ENCODE measurements at regions not wholly inside any gene's neighbourhood (a gene's known extent, or its start where the extent isn't known, plus 50 kb on each side); places are given as distances from the start of the nearest gene placed in this dataset.

DNA sequence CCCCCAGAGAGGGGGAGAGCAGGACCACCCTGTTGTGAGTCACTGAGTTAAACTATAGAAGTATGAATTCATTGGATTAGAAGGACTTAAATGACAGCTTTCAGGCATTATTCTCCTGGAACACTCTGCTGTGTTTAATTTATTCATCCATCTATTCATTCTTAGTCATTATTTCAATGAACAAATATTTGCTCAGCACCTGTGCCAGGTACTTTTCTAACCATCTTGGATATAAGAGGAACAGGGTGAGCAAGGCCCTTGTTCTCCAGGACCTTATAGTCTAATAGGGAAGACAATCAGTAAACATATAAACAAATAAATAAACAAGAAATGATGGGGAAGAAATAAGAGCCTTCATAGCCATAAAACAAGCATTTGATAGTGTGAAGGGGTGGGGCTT, 483.9 kb upstream of the BRINP1 start:
- no peak overlapping the region for H3K4me3 ChIP-seq (ENCODE audit: low read depth, low read length)
- DNase-seq (ENCODE audit: low read depth): no peak
- TF ChIP-seq, protein P1, sequence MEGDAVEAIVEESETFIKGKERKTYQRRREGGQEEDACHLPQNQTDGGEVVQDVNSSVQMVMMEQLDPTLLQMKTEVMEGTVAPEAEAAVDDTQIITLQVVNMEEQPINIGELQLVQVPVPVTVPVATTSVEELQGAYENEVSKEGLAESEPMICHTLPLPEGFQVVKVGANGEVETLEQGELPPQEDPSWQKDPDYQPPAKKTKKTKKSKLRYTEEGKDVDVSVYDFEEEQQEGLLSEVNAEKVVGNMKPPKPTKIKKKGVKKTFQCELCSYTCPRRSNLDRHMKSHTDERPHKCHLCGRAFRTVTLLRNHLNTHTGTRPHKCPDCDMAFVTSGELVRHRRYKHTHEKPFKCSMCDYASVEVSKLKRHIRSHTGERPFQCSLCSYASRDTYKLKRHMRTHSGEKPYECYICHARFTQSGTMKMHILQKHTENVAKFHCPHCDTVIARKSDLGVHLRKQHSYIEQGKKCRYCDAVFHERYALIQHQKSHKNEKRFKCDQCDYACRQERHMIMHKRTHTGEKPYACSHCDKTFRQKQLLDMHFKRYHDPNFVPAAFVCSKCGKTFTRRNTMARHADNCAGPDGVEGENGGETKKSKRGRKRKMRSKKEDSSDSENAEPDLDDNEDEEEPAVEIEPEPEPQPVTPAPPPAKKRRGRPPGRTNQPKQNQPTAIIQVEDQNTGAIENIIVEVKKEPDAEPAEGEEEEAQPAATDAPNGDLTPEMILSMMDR (IDR thresholded peaks at IDR 0.05; ENCODE audit: low read depth, low read length, missing control alignments): no peak

- H3K4me3 ChIP-seq (ENCODE audit: low read depth, low read length): no peak overlapping the region
- TF ChIP-seq, protein P1 (IDR thresholded peaks at IDR 0.05; ENCODE audit: low read depth, low read length, missing control alignments): no peak
- no peak for DNase-seq (ENCODE audit: low read depth)
These were observed 483.2 kb upstream of the BRINP1 start for GRCh38 chr9:119852390-119852789.

DNA sequence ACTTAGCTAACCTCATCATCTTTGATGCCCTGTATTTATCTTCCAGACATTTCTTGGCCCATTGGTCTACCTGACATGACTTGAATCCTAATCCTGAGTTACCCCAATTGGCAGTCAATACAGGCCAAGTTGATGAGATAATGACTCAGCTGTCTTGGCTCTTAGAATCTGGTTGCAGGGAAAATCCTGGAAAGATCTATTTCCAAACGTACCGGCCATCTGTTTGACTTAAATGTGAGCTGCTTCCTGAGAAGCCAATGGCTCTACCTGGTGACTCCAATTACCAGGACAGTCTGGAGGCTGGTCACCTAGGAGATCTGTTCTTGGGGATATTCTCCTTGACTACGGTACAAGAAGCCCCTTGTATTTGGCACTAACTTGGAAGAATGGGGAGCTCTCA, 475.2 kb upstream of the BRINP1 start:
- TF ChIP-seq, protein P1 (IDR thresholded peaks at IDR 0.05; ENCODE audit: low read depth, low read length, missing control alignments): no peak
- DNase-seq (ENCODE audit: low read depth): no peak
- H3K4me3 ChIP-seq (ENCODE audit: low read depth, low read length): no peak overlapping the region

- H3K4me3 ChIP-seq (ENCODE audit: low read depth, low read length): no peak overlapping the region
- no peak for DNase-seq (ENCODE audit: low read depth)
- TF ChIP-seq, protein P1 (IDR thresholded peaks at IDR 0.05; ENCODE audit: low read depth, low read length, missing control alignments): no peak
These were observed 471.8 kb upstream of the BRINP1 start for GRCh38 chr9:119841016-119841415.

- H3K4me3 ChIP-seq (ENCODE audit: low read depth, low read length): no peak overlapping the region
- no peak for DNase-seq (ENCODE audit: low read depth)
- TF ChIP-seq, protein P1 (IDR thresholded peaks at IDR 0.05; ENCODE audit: low read depth, low read length, missing control alignments): no peak
These were observed 470.7 kb upstream of the BRINP1 start for GRCh38 chr9:119839888-119840287.

- TF ChIP-seq, protein P1 (IDR thresholded peaks at IDR 0.05; ENCODE audit: low read depth, low read length, missing control alignments): no peak
- no peak overlapping the region for H3K4me3 ChIP-seq (ENCODE audit: low read depth, low read length)
- DNase-seq (ENCODE audit: low read depth): no peak
These were observed 469.0 kb upstream of the BRINP1 start for GRCh38 chr9:119838210-119838609.

DNA sequence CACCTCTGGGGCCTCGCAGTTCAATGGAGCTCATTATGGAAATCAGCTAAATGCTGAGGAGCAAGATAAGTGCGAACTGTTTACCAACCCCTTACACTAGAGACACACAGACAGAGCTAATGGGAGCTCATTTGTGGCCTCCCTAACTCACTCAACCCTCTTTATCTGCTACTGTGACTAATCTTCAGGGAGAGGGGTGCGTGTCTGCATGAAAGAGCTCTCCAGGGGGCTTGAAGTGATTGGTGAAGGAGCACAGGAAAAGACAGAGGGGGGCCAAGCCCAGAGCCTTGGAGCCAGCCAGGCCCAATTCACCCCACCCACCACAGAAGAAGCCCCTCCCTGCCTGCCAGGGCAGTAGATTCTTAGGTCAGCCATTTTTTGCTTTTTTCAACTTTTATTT, 466.8 kb upstream of the BRINP1 start:
- DNase-seq (ENCODE audit: low read depth): no peak
- no peak overlapping the region for H3K4me3 ChIP-seq (ENCODE audit: low read depth, low read length)
- TF ChIP-seq, protein P1 (IDR thresholded peaks at IDR 0.05; ENCODE audit: low read depth, low read length, missing control alignments): no peak
